GM21360 (cell line): ENCODE measurements at regions not wholly inside any gene's neighbourhood (a gene's known extent, or its start where the extent isn't known, plus 50 kb on each side); places are given as distances from the start of the nearest gene placed in this dataset.

Experiments
- ATAC-seq: cut with Tn5 transposase; IDR thresholded peaks from one replicate; pipeline ENCODE4 v1.9.1; 2021; ENCODE audit warnings: mild to moderate bottlenecking, moderate library complexity; ENCODE audit not compliant: unreplicated experiment

DNA sequence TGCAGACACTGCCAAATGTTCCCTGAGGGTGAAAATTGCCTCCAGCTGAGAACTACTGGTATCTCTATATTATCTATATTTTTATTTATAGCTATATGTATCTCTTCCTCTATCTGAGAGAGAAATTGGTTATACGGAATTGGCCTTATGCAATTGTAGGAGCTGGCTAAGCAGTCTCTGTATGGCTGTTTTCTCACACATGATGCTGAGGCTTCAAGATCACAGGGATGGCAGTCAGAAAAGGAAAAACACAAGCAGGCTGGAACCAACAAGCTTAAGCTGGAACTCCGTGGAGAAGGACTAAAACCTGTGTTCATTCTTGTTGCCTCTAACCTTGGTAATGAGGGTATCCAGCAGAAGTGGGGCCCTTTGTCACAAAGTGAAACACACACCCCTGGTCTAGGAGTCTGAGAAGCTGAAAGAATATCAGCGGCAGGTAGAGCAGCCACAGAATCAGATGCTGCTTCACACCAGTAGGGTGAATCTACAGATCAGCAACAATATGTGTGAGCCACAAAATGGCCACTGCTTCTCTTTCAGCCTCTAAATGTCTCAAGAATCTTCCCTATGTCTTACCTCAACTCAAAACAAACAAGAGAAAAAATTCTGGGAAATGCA lies 166.5 kb upstream of the PPP1R2C start:
- no peak for ATAC-seq

DNA sequence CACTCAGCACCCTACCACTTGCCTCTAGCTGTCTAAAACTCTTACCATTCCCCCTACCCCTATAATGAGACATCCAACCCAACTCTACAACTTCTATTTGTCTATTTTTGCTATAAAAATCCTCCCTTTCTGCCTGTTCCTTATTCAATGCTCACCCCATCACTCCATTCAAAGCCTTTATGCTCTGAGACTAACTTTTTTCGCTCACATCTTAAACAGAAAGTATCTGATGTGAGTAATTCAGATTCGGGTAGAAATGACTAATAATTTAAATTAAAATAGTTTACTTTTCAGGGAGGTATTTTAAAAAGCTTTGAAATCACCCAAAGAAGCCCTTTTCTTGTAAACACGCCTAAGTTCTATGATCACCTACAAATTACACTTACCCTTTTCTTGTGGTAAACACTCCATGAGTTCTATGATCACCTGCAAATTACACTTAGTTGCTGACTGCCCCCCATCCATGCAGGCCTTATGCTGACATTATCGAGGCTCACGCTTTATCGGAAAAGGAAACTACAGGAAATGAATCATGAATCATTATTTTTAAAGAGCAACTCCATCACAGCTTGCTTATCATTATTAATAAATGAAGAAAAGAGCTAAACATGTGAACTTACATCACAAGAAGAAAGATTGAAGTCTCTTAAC lies 168.7 kb upstream of the PPP1R2C start:
- no peak for ATAC-seq

DNA sequence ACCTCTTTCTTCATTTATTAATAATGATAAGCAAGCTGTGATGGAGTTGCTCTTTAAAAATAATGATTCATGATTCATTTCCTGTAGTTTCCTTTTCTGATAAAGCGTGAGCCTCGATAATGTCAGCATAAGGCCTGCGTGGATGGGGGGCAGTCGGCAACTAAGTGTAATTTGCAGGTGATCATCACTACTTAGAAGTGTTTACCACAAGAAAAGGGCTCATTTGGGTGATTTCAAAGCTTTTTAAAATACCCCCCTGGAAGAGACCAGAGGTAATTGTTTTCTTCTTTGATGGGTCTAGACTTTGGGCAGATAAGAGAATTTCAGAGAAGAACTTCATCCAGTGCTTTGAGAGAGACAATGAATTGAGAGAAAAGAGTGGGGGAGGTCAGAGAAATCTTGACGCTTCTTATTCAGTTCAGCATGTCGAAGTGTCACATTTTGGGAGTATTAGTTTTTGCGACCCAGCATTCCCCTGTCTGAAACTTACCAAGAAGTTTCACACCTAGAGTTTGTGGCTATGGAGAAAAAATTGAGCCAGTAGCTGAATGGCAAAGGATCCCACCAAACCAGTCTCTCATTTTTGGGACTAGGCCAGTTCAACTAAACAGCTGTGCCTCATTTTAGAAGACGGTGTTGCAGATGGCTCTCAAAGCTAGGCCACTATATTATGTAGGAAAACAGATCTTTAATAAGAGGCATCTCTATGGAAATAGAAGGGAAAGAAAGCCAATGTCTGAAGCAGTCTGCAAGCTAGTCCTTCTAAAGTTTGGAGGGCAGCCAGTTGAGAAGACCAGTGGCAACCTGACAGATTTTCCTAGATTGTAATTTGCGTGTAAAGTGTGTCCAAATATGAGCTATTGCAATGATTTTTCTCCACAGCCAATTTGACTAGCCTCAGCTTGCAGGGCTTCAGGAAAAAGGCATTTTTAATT lies 171.0 kb upstream of the PPP1R2C start:
- no peak for ATAC-seq

DNA sequence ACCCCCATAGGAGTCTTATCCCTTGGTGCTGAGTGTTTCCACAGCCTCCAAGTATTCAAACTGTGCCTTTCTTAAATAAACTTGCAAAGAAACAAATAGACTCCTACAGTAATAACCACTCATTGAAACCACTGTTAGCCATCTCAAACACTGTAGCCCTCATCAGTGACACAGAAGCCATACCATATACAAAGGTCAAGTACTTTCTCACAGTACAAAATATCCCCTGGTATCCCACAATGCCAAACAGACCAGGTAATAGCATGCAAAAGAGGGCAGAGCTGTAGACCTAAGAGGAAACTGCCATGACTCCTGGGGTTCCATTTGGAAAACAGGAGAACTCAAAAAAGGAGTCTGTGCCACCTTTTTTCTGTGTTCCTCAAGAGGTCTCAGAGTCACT lies 173.8 kb upstream of the PPP1R2C start:
- ATAC-seq, result no peak

DNA sequence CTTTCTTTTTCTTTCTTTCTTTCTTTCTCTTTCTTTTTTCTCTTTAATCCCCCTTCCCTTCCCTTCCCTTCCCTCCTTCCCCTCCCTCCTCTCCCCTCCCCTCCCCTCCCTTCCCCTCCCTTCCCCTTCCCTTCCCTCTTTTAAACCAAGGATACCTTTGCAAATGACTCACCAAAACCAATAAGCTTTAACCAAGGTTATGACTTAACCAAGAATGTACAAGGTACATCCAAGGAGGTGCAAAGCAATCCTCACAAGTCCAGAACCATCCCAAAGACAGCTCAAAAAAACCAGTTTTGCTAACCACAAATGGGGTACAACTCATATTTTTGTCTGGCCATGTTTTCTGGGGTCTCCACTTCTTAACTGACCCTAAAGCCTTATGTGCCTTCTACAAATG lies 174.7 kb upstream of the PPP1R2C start:
- no peak for ATAC-seq

GRCh38 chrX:42954880-42955279 lies 176.9 kb upstream of the PPP1R2C start:
- peak; percentile 38 for ATAC-seq

DNA sequence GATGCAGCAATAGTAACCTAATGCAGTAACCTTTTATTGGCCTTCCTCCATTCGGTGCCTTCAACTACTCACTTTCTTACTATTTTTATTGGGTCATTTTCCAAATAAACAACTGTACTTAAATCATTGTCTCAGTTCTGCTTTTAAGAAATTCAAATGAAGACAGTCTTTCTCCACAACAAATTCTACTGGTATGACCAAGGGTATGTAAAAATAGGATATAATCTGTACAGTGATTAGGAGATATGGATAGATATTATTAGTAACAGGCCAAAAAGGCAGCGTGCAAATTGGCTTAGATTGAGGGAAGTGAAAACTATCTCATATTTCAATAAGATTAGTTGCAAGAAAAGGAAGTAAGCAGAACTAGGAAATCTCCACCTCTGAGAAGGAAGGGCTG lies 177.4 kb upstream of the PPP1R2C start:
- ATAC-seq, result peak; percentile 88

DNA sequence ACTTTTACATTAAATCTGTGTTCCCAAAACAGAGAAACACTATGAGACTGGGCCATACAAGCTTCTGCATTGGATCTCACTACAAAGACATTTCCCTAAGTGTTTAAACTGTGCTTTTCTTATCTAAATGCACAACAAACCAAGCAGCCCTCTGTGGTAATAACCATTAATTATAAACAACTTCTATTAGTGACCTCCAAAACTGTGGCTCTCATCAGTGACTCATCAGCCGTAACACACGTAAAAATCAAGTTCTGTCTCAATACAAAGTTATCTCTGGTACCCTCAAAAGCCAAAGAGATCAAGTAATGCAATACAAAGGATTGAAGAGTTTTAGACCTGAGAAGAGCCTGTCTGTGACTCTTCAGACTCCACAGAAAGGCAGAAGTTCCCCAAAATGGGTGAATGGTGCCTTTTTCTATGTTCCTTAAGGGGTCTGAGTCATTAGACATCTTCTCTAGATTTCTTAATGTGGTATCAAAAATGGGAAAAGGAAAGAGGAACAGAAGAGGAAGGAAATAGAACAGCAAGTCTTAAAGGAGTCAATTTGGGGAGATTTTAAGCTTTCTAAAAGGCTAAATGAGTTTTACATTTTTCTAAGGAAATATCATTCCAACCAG lies 189.8 kb upstream of the PPP1R2C start:
- no peak for ATAC-seq

GRCh38 chrX:42973321-42973720 lies 195.4 kb upstream of the PPP1R2C start:
- no peak for ATAC-seq

- ATAC-seq, result no peak
These were observed 197.9 kb upstream of the PPP1R2C start for GRCh38 chrX:42975906-42976305.

DNA sequence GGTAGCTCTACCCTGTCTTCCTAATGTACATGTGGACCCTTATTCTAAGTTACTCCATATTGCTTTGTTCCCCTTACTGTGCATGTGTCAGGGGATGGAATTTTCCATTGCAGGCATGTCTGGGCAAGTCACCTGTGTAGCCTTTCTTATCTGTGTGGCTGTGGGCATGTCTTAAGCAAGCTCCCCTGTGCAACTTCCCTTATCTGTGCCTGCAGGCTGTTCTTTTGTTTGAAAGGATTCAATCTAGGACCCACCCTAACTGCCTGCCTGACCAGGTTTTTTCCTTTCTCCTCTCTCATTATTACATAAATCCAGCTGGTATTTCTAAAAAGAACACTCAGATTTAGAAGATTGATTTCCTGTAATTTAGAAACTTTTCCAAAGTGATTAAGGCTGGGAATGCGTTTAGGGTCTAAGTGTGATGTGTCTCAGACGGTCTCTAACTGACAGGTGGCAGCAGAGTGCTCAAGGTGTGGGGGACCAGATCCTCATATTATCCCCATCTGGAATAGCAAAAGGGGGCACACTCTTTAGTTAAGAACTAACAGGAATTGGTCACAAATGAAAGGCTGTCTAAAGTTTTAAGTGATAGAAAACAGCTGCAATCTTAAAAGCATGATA lies 198.9 kb upstream of the PPP1R2C start:
- no peak for ATAC-seq

DNA sequence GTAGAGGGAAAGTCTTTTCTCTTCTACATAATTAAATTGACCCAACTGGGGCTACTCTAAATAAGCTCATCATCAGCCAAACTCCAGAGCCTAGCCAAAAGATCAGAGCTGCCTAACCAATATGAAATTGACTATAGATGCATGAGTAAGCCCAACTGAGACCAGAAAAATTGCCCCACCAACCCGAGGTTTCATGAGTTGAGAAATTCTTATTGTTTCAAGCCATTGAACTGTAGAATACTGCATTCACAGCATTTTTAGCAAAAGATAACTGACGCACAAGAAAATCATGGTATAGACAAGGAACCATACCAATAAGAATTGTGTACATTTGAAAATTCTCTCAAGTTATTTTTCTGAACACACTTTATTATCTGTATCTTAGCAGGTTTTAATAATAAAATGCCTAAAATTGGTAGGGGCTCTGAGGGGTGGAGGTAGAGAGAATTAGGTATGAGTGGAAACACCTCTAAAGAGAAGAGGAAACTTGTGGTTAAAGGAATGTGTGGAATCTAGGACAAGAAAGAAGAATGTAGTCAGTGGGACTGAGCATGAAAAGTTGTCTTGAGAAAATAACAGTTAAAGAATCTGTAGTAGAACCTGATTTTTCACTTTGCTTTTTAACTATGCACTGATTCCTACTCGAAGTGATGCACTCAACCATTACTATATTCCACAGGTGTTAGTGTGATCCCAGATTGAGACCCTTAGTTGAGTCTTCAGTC lies 200.9 kb upstream of the PPP1R2C start:
- no peak for ATAC-seq

- no peak for ATAC-seq
These were observed 210.7 kb upstream of the PPP1R2C start for GRCh38 chrX:42988700-42989099.

DNA sequence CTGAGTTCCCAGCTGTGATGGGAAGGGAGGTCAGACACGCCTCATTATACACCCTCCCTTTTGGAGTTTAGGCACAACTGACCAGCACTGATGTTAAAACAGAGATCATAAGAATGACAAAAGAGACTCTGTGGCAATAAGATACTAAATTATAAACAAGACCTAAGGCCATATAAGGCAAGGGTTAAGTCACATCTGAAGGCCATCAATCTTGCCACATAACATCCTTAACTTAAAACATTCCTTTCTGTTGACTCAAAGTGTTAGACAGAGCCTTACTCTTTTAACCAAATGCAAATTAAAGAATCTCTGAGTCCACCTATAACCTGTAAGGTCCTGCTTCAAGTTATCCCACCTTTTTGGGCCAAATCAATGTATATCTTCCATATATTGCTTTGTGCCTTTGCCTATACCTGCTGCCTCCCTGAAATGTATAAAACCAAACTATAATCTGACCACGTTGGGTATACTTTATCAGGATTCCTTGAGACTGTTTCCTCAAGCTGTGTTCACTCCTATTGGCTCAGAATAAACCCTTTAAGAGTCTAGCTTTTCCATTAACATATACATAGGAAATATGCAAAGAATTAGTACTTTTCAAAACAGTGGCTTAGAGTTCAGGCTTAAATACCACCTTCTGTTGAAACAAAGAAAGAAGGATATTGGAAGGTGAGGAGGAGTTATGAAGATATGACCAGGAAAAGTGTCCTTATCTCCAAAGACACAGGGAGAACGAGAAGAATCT lies 214.4 kb upstream of the PPP1R2C start:
- no peak for ATAC-seq

GRCh38 chrX:42996861-42997260 lies 218.9 kb upstream of the PPP1R2C start:
- ATAC-seq, result no peak

DNA sequence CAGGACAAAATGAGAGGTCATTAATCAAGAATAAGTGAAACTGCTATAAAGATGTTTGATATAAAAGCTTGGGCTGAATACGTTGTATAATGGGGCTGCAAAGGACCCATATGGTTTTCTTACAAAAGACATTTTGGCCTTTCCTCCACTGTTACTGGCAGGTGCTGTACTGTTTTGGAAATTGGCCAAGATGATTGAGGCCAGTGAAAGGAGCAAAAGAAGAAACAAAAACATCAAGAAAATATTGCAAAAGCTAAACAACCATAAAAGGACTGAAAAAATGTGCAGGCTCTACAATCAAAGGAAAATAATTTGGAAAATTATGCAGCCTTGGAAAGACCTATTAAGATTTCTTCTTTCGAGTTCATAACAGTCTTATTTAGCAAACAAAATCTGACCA lies 222.2 kb upstream of the PPP1R2C start:
- no peak for ATAC-seq

- ATAC-seq, result peak; percentile 81
These were observed 224.7 kb upstream of the PPP1R2C start for GRCh38 chrX:43002526-43003203.

GRCh38 chrX:43003204-43003565 lies 225.2 kb upstream of the PPP1R2C start:
- ATAC-seq, result peak; percentile 8

DNA sequence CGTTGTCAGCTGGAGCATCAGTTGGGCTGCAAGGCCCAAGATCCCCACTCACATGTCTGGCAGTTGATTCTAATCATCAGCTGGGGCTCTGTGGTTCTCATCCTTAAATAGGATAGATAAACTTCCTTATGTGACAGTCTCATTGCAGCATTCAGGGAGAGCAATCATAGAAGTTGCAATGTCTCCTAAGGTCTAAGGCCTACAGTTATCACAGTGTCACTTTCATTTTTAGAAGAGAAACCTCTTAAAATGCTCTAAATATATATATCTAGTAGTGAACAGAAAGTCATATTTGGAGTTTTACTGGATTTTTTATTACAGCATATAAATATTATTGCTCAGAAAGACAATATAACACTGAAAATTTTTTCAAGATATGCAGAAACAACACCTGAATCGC lies 226.0 kb upstream of the PPP1R2C start:
- no peak for ATAC-seq
